GM23248 (cell line): ENCODE measurements at regions not wholly inside any gene's neighbourhood (a gene's known extent, or its start where the extent isn't known, plus 50 kb on each side); places are given as distances from the start of the nearest gene placed in this dataset.

ENCODE experiments used
- DNase-seq: peaks from one replicate; pipeline ENCODE4 v3.0.0-alpha.2; 2015
- H2AFZ ChIP-seq: fragments of 200-600 bp; sonication (generic); 2 replicates; pipeline ENCODE4 v1.6.1; 2016; ENCODE audit warnings: antibody characterized with exemption
- H3F3A ChIP-seq: fragments of 200-600 bp; sonication (generic); 2 replicates; pipeline ENCODE4 v1.6.1; 2016; ENCODE audit warnings: mild to moderate bottlenecking, antibody characterized with exemption, mixed run types; ENCODE audit not compliant: insufficient read depth
- H3K27ac ChIP-seq: fragments of 200-600 bp; sonication (generic); 2 replicates; pipeline ENCODE4 v1.5.1; 2016; ENCODE audit warnings: mild to moderate bottlenecking
- H3K27me3 ChIP-seq: fragments of 200-600 bp; sonication (generic); replicated peaks from 2 replicates; pipeline ENCODE4 v1.6.1; 2016; ENCODE audit warnings: mild to moderate bottlenecking; ENCODE audit not compliant: insufficient read depth
- H3K36me3 ChIP-seq: fragments of 200-600 bp; sonication (generic); 2 replicates; pipeline ENCODE4 v1.6.1; 2016; ENCODE audit warnings: low read depth, mild to moderate bottlenecking
- H3K4me1 ChIP-seq: fragments of 200-600 bp; sonication (generic); 2 replicates; pipeline ENCODE4 v1.6.1; 2016; ENCODE audit warnings: mild to moderate bottlenecking; ENCODE audit not compliant: insufficient read depth
- H3K4me2 ChIP-seq: fragments of 200-600 bp; sonication (generic); one replicate; pipeline ENCODE4 v1.6.1; 2016; ENCODE audit warnings: mild to moderate bottlenecking; ENCODE audit not compliant: unreplicated experiment
- H3K4me3 ChIP-seq: fragments of 200-600 bp; sonication (generic); 2 replicates; pipeline ENCODE4 v1.5.1; 2016; ENCODE audit warnings: mild to moderate bottlenecking
- H3K79me2 ChIP-seq: fragments of 200-600 bp; sonication (generic); 2 replicates; pipeline ENCODE4 v1.6.1; 2016; ENCODE audit warnings: mild to moderate bottlenecking; ENCODE audit not compliant: insufficient read depth
- H3K9ac ChIP-seq: fragments of 200-600 bp; sonication (generic); 2 replicates; pipeline ENCODE4 v1.6.1; 2016; ENCODE audit warnings: mild to moderate bottlenecking
- H3K9me2 ChIP-seq: fragments of 200-600 bp; sonication (generic); 2 replicates; pipeline ENCODE4 v1.6.1; 2016; ENCODE audit warnings: mixed run types, mild to moderate bottlenecking, moderate library complexity; ENCODE audit not compliant: insufficient read depth
- H3K9me3 ChIP-seq: fragments of 200-600 bp; sonication (generic); one replicate; pipeline ENCODE4 v1.6.1; 2017; ENCODE audit warnings: low read depth
- H4K20me1 ChIP-seq: fragments of 200-600 bp; sonication (generic); 2 replicates; pipeline ENCODE4 v1.6.0; 2016; ENCODE audit not compliant: insufficient read depth
- EZH2 ChIP-seq: fragments of 200-600 bp; sonication (generic); IDR thresholded peaks from 2 replicates; pipeline ENCODE4 v1.6.1; 2018; ENCODE audit warnings: antibody characterized with exemption, mild to moderate bottlenecking; ENCODE audit not compliant: insufficient read depth, poor library complexity, severe bottlenecking
- EZH2phosphoT487 ChIP-seq: fragments of 200-600 bp; sonication (generic); IDR thresholded peaks from 2 replicates; pipeline ENCODE4 v1.6.1; 2018; ENCODE audit warnings: antibody characterized with exemption, moderate library complexity, mild to moderate bottlenecking, low read depth; ENCODE audit not compliant: insufficient read depth
- WGBS, 2 experiments: methylation state at CpG; one replicate each; pipeline ENCODE4 v1.1.6; 2015 to 2017; ENCODE audit warnings: low lambda C conversion rate in 2 of 2, low coverage in 1 of 2; ENCODE audit errors: missing lambda C conversion rate in 2 of 2; 5-methylcytosine and 5-hydroxymethylcytosine counted together
- in situ Hi-C: fragments of 300-500 bp; cut with MboI; formaldehyde crosslinking; loops from 2 replicates; pipeline ENCODE4 v1.15.0; 2020

DNA sequence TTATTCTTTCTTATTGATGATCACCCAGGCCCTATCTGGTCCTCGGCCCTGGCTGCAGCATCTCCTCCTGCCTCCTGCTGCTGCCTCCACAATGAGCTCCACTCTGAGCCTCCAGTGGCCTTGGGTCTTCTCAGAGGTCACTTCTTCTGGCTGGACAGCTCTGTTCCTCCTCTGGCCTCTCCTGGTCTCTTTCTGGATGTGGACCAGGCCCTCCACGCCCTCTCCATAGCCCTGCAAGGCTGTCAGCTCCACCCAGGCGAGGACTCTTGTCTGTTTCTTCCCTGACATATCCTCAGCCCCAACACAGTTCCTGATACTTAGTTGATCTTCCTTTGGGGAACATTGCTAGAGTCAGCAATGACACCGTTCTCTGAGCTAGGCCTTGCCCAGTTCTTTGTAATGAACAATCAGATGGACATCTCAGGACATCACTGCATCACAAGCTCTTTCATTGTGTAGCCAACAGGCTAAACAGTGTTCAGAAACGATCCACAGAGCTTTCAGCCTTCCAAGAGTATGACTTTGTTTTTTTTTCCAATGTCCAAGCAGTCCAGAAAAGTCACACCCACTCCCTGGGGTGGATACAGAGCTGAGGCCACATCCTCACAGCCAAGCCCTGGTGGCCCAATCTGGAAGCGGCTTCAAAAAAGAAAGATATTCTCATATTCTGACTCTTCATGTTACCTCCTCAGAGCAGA lies 62.5 kb upstream of the DNAH5 start:
- TF ChIP-seq EZH2, result no peak
- no peak for TF ChIP-seq EZH2phosphoT487
- H3K4me1 ChIP-seq, result peaks cover 8% of the 10 kb centered on the region; the same call in 1 of the 2 replicates
- WGBS, 2 experiments, result 62% methylated on average over 6 of the region's 6 CpGs
- H3K4me2 ChIP-seq, result no peak overlapping the region
- H3K9ac ChIP-seq, result no peak overlapping the region
- no peaks in the 10 kb centered on the region for H3K27me3 ChIP-seq
- H4K20me1 ChIP-seq, result no peaks in the 10 kb centered on the region
- no peak overlapping the region; the same call in 1 of the 2 replicates for H3K27ac ChIP-seq
- no peak overlapping the region for H3K4me3 ChIP-seq
- in situ Hi-C loops, result no loop called here
- no peaks in the 10 kb centered on the region for H3K9me2 ChIP-seq
- DNase-seq, result peak; percentile 61
- peaks cover 1% of the 10 kb centered on the region for H3F3A ChIP-seq
- H3K9me3 ChIP-seq, result no peaks in the 10 kb centered on the region
- H3K79me2 ChIP-seq, result no peaks in the 10 kb centered on the region
- H3K36me3 ChIP-seq, result no peaks in the 10 kb centered on the region
- peak overlapping the region; percentile 32; the same call in 1 of the 2 replicates for H2AFZ ChIP-seq

DNA sequence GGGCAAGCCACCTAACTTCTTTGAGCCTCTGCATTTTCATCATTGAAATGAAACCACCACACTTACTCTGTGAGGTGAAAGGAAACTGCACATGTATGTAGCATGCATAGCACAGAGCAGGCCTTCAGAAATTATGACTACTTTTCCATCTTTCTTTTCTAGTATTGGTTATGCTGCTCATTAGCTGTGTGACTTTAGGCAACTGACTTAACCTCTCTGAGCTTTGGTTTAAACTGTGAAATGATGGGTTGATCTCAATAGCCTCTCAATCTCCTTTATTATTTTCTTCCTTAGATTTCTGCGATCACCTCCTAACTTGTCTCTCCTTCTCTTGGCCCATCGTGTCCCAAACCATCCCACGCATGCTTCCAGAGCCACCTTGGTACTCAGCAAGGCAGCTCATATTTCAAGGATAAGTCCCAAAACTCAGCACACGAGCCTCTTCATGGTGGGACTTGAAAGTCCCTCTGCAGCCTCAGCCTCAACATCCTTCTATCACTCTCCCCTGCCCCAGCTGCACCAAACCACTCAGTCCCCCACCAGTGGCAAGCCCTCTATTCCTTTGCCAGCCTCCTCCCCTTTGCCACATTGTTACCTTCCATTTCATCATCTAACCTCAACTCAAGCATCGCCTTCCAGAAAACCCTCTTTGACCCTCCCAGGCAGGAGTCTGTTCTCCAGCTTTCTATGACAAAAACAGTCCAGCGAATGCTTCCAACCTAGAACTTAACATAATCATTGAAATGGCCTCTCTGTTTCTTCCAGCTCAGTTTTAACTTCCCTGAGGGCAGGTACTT lies 60.3 kb upstream of the DNAH5 start:
- no peaks in the 10 kb centered on the region for H3F3A ChIP-seq
- no peak overlapping the region for H3K9ac ChIP-seq
- no peaks in the 10 kb centered on the region for H3K27me3 ChIP-seq
- no peak overlapping the region for H3K27ac ChIP-seq
- no peaks in the 10 kb centered on the region for H3K9me2 ChIP-seq
- no peaks in the 10 kb centered on the region for H4K20me1 ChIP-seq
- no peak overlapping the region for H3K4me3 ChIP-seq
- H2AFZ ChIP-seq, result no peak overlapping the region
- WGBS, 2 experiments, result 89 to 91% methylated on average over 6 of the region's 6 CpGs
- peak; percentile 14 for DNase-seq
- H3K9me3 ChIP-seq, result no peaks in the 10 kb centered on the region
- in situ Hi-C loops, result no loop called here
- no peaks in the 10 kb centered on the region for H3K36me3 ChIP-seq
- peaks cover 6% of the 10 kb centered on the region; the same call in 1 of the 2 replicates for H3K4me1 ChIP-seq
- H3K79me2 ChIP-seq, result no peaks in the 10 kb centered on the region
- TF ChIP-seq EZH2phosphoT487 (no peak), EZH2 (no peak)
- no peak overlapping the region for H3K4me2 ChIP-seq

DNA sequence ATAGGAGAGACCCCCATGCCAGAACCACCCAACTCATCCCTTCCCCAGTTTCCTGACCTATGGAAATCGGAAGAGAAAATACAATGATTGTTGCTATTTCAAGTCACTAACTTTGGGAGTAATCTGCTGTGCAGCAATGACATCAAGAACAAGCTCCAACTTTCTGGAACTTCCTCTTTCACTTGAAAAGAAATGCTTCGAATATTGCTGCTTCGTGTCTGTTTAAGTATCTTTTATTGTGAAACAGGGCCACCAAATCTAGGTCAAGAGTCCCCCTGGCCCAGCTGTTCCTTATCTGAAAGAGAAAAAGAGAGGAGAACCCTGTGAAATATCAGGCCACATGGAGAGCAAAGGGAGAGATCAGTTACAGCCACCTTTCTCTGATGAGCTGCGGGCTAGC lies 59.4 kb upstream of the DNAH5 start:
- Histone ChIP-seq H3K4me2 (no peak overlapping the region), H3K9ac (no peak overlapping the region), H3F3A (no peaks in the 10 kb centered on the region), H2AFZ (no peak overlapping the region), H3K27ac (no peak overlapping the region), H3K36me3 (no peaks in the 10 kb centered on the region), H3K27me3 (no peaks in the 10 kb centered on the region), H3K9me3 (no peaks in the 10 kb centered on the region), H3K9me2 (no peaks in the 10 kb centered on the region), H3K4me1 (peaks cover 6% of the 10 kb centered on the region; the same call in 1 of the 2 replicates), H3K79me2 (no peaks in the 10 kb centered on the region), H4K20me1 (no peaks in the 10 kb centered on the region), H3K4me3 (no peak overlapping the region)
- WGBS, 2 experiments, result 78 to 79% methylated on average over 4 of the region's 4 CpGs
- no peak for DNase-seq
- in situ Hi-C loops, result no loop called here
- TF ChIP-seq EZH2 (no peak), EZH2phosphoT487 (no peak)

DNA sequence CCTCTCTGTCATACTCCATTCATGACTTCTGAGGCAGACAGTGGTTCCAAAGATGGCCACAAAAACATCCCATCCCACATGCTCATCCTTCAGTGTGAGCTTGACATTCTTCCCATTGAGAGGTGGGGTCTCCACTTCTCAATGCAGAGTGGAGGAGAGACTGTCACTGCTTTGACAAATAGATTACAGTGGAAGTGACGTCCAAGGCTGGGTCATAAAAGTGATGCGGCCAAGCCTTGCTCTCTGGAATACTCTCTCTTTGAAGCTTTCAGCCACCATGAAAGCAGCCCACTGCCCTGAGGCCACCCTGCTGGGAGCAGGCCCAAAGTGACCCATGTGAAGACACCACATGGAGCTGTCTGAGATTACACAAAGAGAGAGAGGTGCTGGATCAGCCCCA lies 59.0 kb upstream of the DNAH5 start:
- DNase-seq, result no peak
- WGBS, 2 experiments, result 38 to 84% methylated on average over 1 to 2 of the region's 2 CpGs
- Histone ChIP-seq H3K9ac (no peak overlapping the region), H2AFZ (no peak overlapping the region), H3K4me1 (peaks cover 6% of the 10 kb centered on the region; the same call in 1 of the 2 replicates), H3K27me3 (no peaks in the 10 kb centered on the region), H3K9me3 (no peaks in the 10 kb centered on the region), H3K4me3 (no peak overlapping the region), H3K79me2 (no peaks in the 10 kb centered on the region), H3F3A (no peaks in the 10 kb centered on the region), H3K27ac (no peak overlapping the region), H3K36me3 (no peaks in the 10 kb centered on the region), H3K4me2 (no peak overlapping the region), H4K20me1 (no peaks in the 10 kb centered on the region), H3K9me2 (no peaks in the 10 kb centered on the region)
- in situ Hi-C loops, result no loop called here
- no peak for TF ChIP-seq EZH2phosphoT487
- no peak for TF ChIP-seq EZH2
